OCI-LY7 (cell line): ENCODE measurements at regions not wholly inside any gene's neighbourhood (a gene's known extent, or its start where the extent isn't known, plus 50 kb on each side); places are given as distances from the start of the nearest gene placed in this dataset.

ENCODE experiments used
- EZH2phosphoT487 ChIP-seq: fragments of 200-600 bp; sonication (generic); IDR thresholded peaks from 2 replicates; pipeline ENCODE4 v1.6.1; 2018; ENCODE audit warnings: low read depth, borderline replicate concordance, mild to moderate bottlenecking, mixed run types, antibody characterized with exemption, low read length, moderate library complexity, mixed read lengths
- TF ChIP-seq, protein P1 (sequence below): fragments of 200-600 bp; sonication (generic); conservative IDR thresholded peaks from 2 replicates; pipeline ENCODE4 v1.5.1; 2014; ENCODE audit warnings: mild to moderate bottlenecking, antibody characterized with exemption, low read length, moderate library complexity, mixed read lengths

DNA sequence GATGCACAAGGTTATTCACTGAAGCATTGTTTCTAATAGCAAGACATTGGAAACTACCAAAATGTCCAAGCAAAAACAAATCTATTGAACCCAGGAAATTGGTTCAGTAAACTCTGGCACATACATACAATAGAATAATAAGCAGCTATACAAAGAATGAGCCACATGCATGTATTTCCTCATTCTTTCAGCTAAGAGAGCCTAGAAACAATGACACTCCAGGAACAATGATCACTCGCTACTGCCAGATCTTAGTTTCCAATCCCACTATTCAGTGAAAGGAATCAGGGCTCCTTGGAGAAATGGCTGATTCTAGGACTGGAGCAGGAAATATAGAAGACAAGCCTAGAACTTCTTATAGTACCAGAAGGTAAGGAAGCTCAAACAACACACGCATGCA lies 221.9 kb upstream of the AGAP1 start:
- TF ChIP-seq EZH2phosphoT487, result no peak
- TF ChIP-seq, protein P1, sequence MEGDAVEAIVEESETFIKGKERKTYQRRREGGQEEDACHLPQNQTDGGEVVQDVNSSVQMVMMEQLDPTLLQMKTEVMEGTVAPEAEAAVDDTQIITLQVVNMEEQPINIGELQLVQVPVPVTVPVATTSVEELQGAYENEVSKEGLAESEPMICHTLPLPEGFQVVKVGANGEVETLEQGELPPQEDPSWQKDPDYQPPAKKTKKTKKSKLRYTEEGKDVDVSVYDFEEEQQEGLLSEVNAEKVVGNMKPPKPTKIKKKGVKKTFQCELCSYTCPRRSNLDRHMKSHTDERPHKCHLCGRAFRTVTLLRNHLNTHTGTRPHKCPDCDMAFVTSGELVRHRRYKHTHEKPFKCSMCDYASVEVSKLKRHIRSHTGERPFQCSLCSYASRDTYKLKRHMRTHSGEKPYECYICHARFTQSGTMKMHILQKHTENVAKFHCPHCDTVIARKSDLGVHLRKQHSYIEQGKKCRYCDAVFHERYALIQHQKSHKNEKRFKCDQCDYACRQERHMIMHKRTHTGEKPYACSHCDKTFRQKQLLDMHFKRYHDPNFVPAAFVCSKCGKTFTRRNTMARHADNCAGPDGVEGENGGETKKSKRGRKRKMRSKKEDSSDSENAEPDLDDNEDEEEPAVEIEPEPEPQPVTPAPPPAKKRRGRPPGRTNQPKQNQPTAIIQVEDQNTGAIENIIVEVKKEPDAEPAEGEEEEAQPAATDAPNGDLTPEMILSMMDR, result no peak
